ENCODE measurements at regions not wholly inside any gene's neighbourhood (a gene's known extent, or its start where the extent isn't known, plus 50 kb on each side); places are given as distances from the start of the nearest gene placed in this dataset.
"Not testable (repeated sequence)": the region's sequence is repeated elsewhere in the genome, so short reads cannot be mapped to it uniquely, and the experiment has no call there.

- H3K9me3 Mint-ChIP-seq = peaks cover 28% of the 10 kb centered on the region
- peak overlapping the region; percentile 94 for H3K27ac Mint-ChIP-seq
- H3K4me3 Mint-ChIP-seq = peak overlapping the region; percentile 69
- H3K27me3 Mint-ChIP-seq (ENCODE audit: low read depth) = no peaks in the 10 kb centered on the region
- H3K4me1 Mint-ChIP-seq (ENCODE audit: low read depth) = peaks cover 75% of the 10 kb centered on the region
- peaks cover 37% of the 10 kb centered on the region for H3K36me3 Mint-ChIP-seq (ENCODE audit: low read depth)
Measured at GRCh38 chr14:65847075-65847847, 434.7 kb downstream of the FUT8 start.

- Mint-ChIP-seq H3K27ac (peak overlapping the region; percentile 62), H3K9me3 (peaks cover 33% of the 10 kb centered on the region), H3K4me1 (ENCODE audit: low read depth) (peaks cover 73% of the 10 kb centered on the region), H3K36me3 (ENCODE audit: low read depth) (peaks cover 38% of the 10 kb centered on the region)
- not testable (repeated sequence) for H3K27me3 Mint-ChIP-seq (ENCODE audit: low read depth); H3K4me3 Mint-ChIP-seq
Measured at GRCh38 chr14:65847931-65848330, 435.4 kb downstream of the FUT8 start.

- Mint-ChIP-seq H3K4me3 (peak overlapping the region; percentile 53), H3K4me1 (ENCODE audit: low read depth) (peaks cover 64% of the 10 kb centered on the region), H3K9me3 (peaks cover 42% of the 10 kb centered on the region), H3K36me3 (ENCODE audit: low read depth) (peaks cover 40% of the 10 kb centered on the region), H3K27me3 (ENCODE audit: low read depth) (no peaks in the 10 kb centered on the region), H3K27ac (peak overlapping the region; percentile 95)
Measured at GRCh38 chr14:65849091-65849490, 436.6 kb downstream of the FUT8 start.

- peak overlapping the region; percentile 53 for H3K4me3 Mint-ChIP-seq
- H3K4me1 Mint-ChIP-seq (ENCODE audit: low read depth) = peaks cover 62% of the 10 kb centered on the region
- peak overlapping the region; percentile 95 for H3K27ac Mint-ChIP-seq
- H3K36me3 Mint-ChIP-seq (ENCODE audit: low read depth) = peaks cover 42% of the 10 kb centered on the region
- H3K27me3 Mint-ChIP-seq (ENCODE audit: low read depth) = no peaks in the 10 kb centered on the region
- peaks cover 44% of the 10 kb centered on the region for H3K9me3 Mint-ChIP-seq
Measured at GRCh38 chr14:65849558-65849957, 437.0 kb downstream of the FUT8 start.

GRCh38 chr14:65850429-65851135 lies 438.1 kb downstream of the FUT8 start:
- peaks cover 42% of the 10 kb centered on the region for H3K36me3 Mint-ChIP-seq (ENCODE audit: low read depth)
- H3K4me3 Mint-ChIP-seq = peak overlapping the region; percentile 32
- peaks cover 45% of the 10 kb centered on the region for H3K9me3 Mint-ChIP-seq
- peaks cover 58% of the 10 kb centered on the region for H3K4me1 Mint-ChIP-seq (ENCODE audit: low read depth)
- H3K27me3 Mint-ChIP-seq (ENCODE audit: low read depth) = no peaks in the 10 kb centered on the region
- H3K27ac Mint-ChIP-seq = peak overlapping the region; percentile 95

GRCh38 chr14:65852689-65853088 lies 440.2 kb downstream of the FUT8 start:
- Mint-ChIP-seq H3K27ac (no peak overlapping the region), H3K4me3 (no peak overlapping the region), H3K27me3 (ENCODE audit: low read depth) (no peaks in the 10 kb centered on the region), H3K9me3 (peaks cover 50% of the 10 kb centered on the region), H3K36me3 (ENCODE audit: low read depth) (peaks cover 46% of the 10 kb centered on the region), H3K4me1 (ENCODE audit: low read depth) (peaks cover 38% of the 10 kb centered on the region)

GRCh38 chr14:65853407-65853955 lies 441.0 kb downstream of the FUT8 start:
- H3K36me3 Mint-ChIP-seq (ENCODE audit: low read depth) = peaks cover 47% of the 10 kb centered on the region
- peaks cover 52% of the 10 kb centered on the region for H3K9me3 Mint-ChIP-seq
- H3K27ac Mint-ChIP-seq = no peak overlapping the region
- H3K4me1 Mint-ChIP-seq (ENCODE audit: low read depth) = peaks cover 35% of the 10 kb centered on the region
- no peaks in the 10 kb centered on the region for H3K27me3 Mint-ChIP-seq (ENCODE audit: low read depth)
- no peak overlapping the region for H3K4me3 Mint-ChIP-seq

GRCh38 chr14:65854215-65854614 lies 441.7 kb downstream of the FUT8 start:
- H3K9me3 Mint-ChIP-seq = peaks cover 59% of the 10 kb centered on the region
- no peak overlapping the region for H3K4me3 Mint-ChIP-seq
- no peaks in the 10 kb centered on the region for H3K27me3 Mint-ChIP-seq (ENCODE audit: low read depth)
- H3K4me1 Mint-ChIP-seq (ENCODE audit: low read depth) = peaks cover 35% of the 10 kb centered on the region
- no peak overlapping the region for H3K27ac Mint-ChIP-seq
- peaks cover 49% of the 10 kb centered on the region for H3K36me3 Mint-ChIP-seq (ENCODE audit: low read depth)

- Mint-ChIP-seq H3K4me1 (ENCODE audit: low read depth) (peaks cover 58% of the 10 kb centered on the region), H3K4me3 (peak overlapping the region; percentile 8), H3K36me3 (ENCODE audit: low read depth) (peaks cover 22% of the 10 kb centered on the region), H3K27ac (peak overlapping the region; percentile 83), H3K9me3 (peaks cover 17% of the 10 kb centered on the region), H3K27me3 (ENCODE audit: low read depth) (no peaks in the 10 kb centered on the region)
Measured at GRCh38 chr14:65860956-65861611, 448.6 kb downstream of the FUT8 start.

GRCh38 chr14:65864549-65864948 lies 452.0 kb downstream of the FUT8 start:
- Mint-ChIP-seq H3K36me3 (ENCODE audit: low read depth) (peaks cover 10% of the 10 kb centered on the region), H3K4me3 (no peak overlapping the region), H3K9me3 (peaks cover under 1% of the 10 kb centered on the region), H3K27me3 (ENCODE audit: low read depth) (no peaks in the 10 kb centered on the region), H3K27ac (peak overlapping the region; percentile 24), H3K4me1 (ENCODE audit: low read depth) (peaks cover 50% of the 10 kb centered on the region)

- peaks cover 48% of the 10 kb centered on the region for H3K4me1 Mint-ChIP-seq (ENCODE audit: low read depth)
Measured at GRCh38 chr14:65864984-65865383, 452.5 kb downstream of the FUT8 start.

GRCh38 chr14:65866448-65866847 lies 453.9 kb downstream of the FUT8 start:
- no peaks in the 10 kb centered on the region for H3K27me3 Mint-ChIP-seq (ENCODE audit: low read depth)
- H3K9me3 Mint-ChIP-seq = no peaks in the 10 kb centered on the region
- peaks cover 35% of the 10 kb centered on the region for H3K4me1 Mint-ChIP-seq (ENCODE audit: low read depth)
- H3K4me3 Mint-ChIP-seq = no peak overlapping the region
- peaks cover 4% of the 10 kb centered on the region for H3K36me3 Mint-ChIP-seq (ENCODE audit: low read depth)
- no peak overlapping the region for H3K27ac Mint-ChIP-seq

More at GRCh38 chr14:65864984-65865383, 452.5 kb downstream of the FUT8 start:
- Mint-ChIP-seq H3K27me3 (ENCODE audit: low read depth) (no peaks in the 10 kb centered on the region), H3K4me3 (no peak overlapping the region), H3K9me3 (no peaks in the 10 kb centered on the region), H3K36me3 (ENCODE audit: low read depth) (peaks cover 9% of the 10 kb centered on the region), H3K27ac (no peak overlapping the region)

- Mint-ChIP-seq H3K9me3 (no peaks in the 10 kb centered on the region), H3K27me3 (ENCODE audit: low read depth) (no peaks in the 10 kb centered on the region), H3K27ac (no peak overlapping the region), H3K4me1 (ENCODE audit: low read depth) (peaks cover 31% of the 10 kb centered on the region), H3K4me3 (no peak overlapping the region), H3K36me3 (ENCODE audit: low read depth) (peaks cover 4% of the 10 kb centered on the region)
Measured at GRCh38 chr14:65866886-65867285, 454.4 kb downstream of the FUT8 start.

GRCh38 chr14:65867333-65867732 lies 454.8 kb downstream of the FUT8 start:
- Mint-ChIP-seq H3K4me3 (no peak overlapping the region), H3K27ac (no peak overlapping the region), H3K9me3 (no peaks in the 10 kb centered on the region), H3K36me3 (ENCODE audit: low read depth) (peaks cover 4% of the 10 kb centered on the region), H3K4me1 (ENCODE audit: low read depth) (peaks cover 27% of the 10 kb centered on the region), H3K27me3 (ENCODE audit: low read depth) (no peaks in the 10 kb centered on the region)

Data from T-helper 1 cell treated with Interleukin-12 subunit alpha and Interleukin-12 subunit beta and Interleukin-4 antibody, amounts not matched to agents 30 μg/mL and 1 μg/mL, for 36 hours (primary cell).